Left ventricle myocardium superior (tissue), 1 donor: ENCODE measurements at regions not wholly inside any gene's neighbourhood (a gene's known extent, or its start where the extent isn't known, plus 50 kb on each side); places are given as distances from the start of the nearest gene placed in this dataset.

Experiments used
- ATAC-seq: fragments of 200-7000 bp; cut with Tn5 transposase; one replicate; pipeline ENCODE4 v1.9.1; 2020; ENCODE audit warnings: mild to moderate bottlenecking, moderate library complexity
- DNase-seq: peaks from one replicate; pipeline ENCODE4 v3.0.0-alpha.2; 2020
- intact Hi-C: fragments of 100-400 bp; cut with micrococcal nuclease; formaldehyde crosslinking; loops from one replicate; pipeline ENCODE4 v1.11.0; 2022
- donor health status: DM: no; HTN: yes; CAD: no; lungs with severe emphysema.

- ATAC-seq (no peak), DNase-seq (no peak)
- intact Hi-C loops = no loop called here
Measured at GRCh38 chr5:106974272-106974671, 696.5 kb downstream of the EFNA5 start.

- intact Hi-C loops = no loop called here
Measured at GRCh38 chr5:106966686-106967315, 703.9 kb downstream of the EFNA5 start.

GRCh38 chr5:106964132-106964531, 706.6 kb downstream of the EFNA5 start:
- ATAC-seq = no peak

More at GRCh38 chr5:106966686-106967315, 703.9 kb downstream of the EFNA5 start:
- DNase-seq (no peak), ATAC-seq (no peak)

GRCh38 chr5:106963630-106964029, 707.1 kb downstream of the EFNA5 start:
- no peak for DNase-seq
- intact Hi-C loops = no loop called here
- ATAC-seq = no peak

More at GRCh38 chr5:106964132-106964531, 706.6 kb downstream of the EFNA5 start:
- intact Hi-C loops = no loop called here
- DNase-seq = no peak

GRCh38 chr5:106962464-106963230, 708.1 kb downstream of the EFNA5 start:
- no peak for ATAC-seq
- no peak for DNase-seq
- intact Hi-C loops = no loop called here

GRCh38 chr5:106959387-106959786, 711.4 kb downstream of the EFNA5 start:
- DNase-seq (no peak), ATAC-seq (no peak)
- intact Hi-C loops = no loop called here

GRCh38 chr5:106957336-106957735, 713.4 kb downstream of the EFNA5 start:
- no peak for ATAC-seq
- intact Hi-C loops = no loop called here

GRCh38 chr5:106956886-106957285, 713.9 kb downstream of the EFNA5 start:
- DNase-seq = no peak
- ATAC-seq = no peak
- intact Hi-C loops = no loop called here

More at GRCh38 chr5:106957336-106957735, 713.4 kb downstream of the EFNA5 start:
- DNase-seq = no peak

GRCh38 chr5:106956187-106956586, 714.5 kb downstream of the EFNA5 start:
- no peak for ATAC-seq
- no peak for DNase-seq
- intact Hi-C loops = no loop called here

- DNase-seq (no peak), ATAC-seq (no peak)
- intact Hi-C loops = no loop called here
Measured at GRCh38 chr5:106940986-106941385, 729.8 kb downstream of the EFNA5 start.

- intact Hi-C loops = no loop called here
- DNase-seq = no peak
Measured at GRCh38 chr5:106940301-106940846, 730.4 kb downstream of the EFNA5 start.

GRCh38 chr5:106923409-106923808, 747.3 kb downstream of the EFNA5 start:
- DNase-seq (no peak), ATAC-seq (no peak)
- intact Hi-C loops = no loop called here

More at GRCh38 chr5:106940301-106940846, 730.4 kb downstream of the EFNA5 start:
- ATAC-seq = no peak

- no peak for DNase-seq
- no peak for ATAC-seq
- intact Hi-C loops = no loop called here
Measured at GRCh38 chr5:106921567-106921966, 749.2 kb downstream of the EFNA5 start.

GRCh38 chr5:106910486-106910885, 760.3 kb downstream of the EFNA5 start:
- intact Hi-C loops = no loop called here
- no peak for ATAC-seq
- DNase-seq = no peak

GRCh38 chr5:106909716-106910115, 761.0 kb downstream of the EFNA5 start:
- intact Hi-C loops = no loop called here
- no peak for ATAC-seq
- no peak for DNase-seq

- intact Hi-C loops = no loop called here
- DNase-seq = no peak
- ATAC-seq = no peak
Measured at GRCh38 chr5:106907979-106908378, 762.8 kb downstream of the EFNA5 start.

GRCh38 chr5:106906199-106906598, 764.5 kb downstream of the EFNA5 start:
- ATAC-seq (no peak), DNase-seq (no peak)
- intact Hi-C loops = no loop called here

- intact Hi-C loops = no loop called here
- DNase-seq = no peak
- ATAC-seq = no peak
Measured at GRCh38 chr5:106894964-106895363, 775.8 kb downstream of the EFNA5 start.

GRCh38 chr5:106882035-106882434, 788.7 kb downstream of the EFNA5 start:
- intact Hi-C loops = no loop called here
- ATAC-seq = no peak
- DNase-seq = no peak

- ATAC-seq (no peak), DNase-seq (no peak)
- intact Hi-C loops = no loop called here
Measured at GRCh38 chr5:106880656-106881055, 790.1 kb downstream of the EFNA5 start.

GRCh38 chr5:106877881-106878280, 792.9 kb downstream of the EFNA5 start:
- ATAC-seq (no peak), DNase-seq (no peak)
- intact Hi-C loops = no loop called here
